Epithelial cell of esophagus (primary cell): ENCODE measurements at regions not wholly inside any gene's neighbourhood (a gene's known extent, or its start where the extent isn't known, plus 50 kb on each side); places are given as distances from the start of the nearest gene placed in this dataset.

Source experiments
- DNase-seq: peaks from one replicate; pipeline ENCODE4 v3.0.0; 2010; ENCODE audit warnings: low read depth
- H3K4me3 ChIP-seq: 2 replicates; pipeline ENCODE4 v1.5.1; 2011; ENCODE audit warnings: mild to moderate bottlenecking, low read length, control low read depth
- TF ChIP-seq, protein P1 (sequence below): IDR thresholded peaks from 2 replicates; pipeline ENCODE4 v1.5.1; 2011; ENCODE audit warnings: low read depth, mild to moderate bottlenecking, low read length, control low read depth, inconsistent platforms; ENCODE audit not compliant: insufficient read depth; ENCODE audit errors: missing control alignments

DNA sequence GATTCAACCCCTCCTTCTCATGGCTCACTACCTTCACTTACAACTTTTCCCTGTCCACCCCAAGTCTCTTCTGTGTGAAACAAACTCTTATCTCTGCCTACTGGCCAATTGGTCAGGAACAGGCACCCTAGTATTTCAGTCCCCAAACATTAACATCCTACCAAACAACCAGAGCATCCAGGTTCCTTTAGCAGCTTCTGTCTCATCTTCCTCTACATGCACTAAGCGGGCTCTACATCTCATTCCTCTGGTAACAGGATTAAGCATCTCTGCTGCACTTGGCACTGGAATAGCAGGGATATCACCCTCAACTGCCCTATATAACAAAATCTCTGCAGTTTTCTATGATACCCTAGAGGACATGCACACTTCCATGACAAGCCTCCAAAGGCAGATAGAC, 116.2 kb downstream of the JRKL start:
- H3K4me3 ChIP-seq, result no peak overlapping the region
- no peak for DNase-seq
- TF ChIP-seq, protein P1, sequence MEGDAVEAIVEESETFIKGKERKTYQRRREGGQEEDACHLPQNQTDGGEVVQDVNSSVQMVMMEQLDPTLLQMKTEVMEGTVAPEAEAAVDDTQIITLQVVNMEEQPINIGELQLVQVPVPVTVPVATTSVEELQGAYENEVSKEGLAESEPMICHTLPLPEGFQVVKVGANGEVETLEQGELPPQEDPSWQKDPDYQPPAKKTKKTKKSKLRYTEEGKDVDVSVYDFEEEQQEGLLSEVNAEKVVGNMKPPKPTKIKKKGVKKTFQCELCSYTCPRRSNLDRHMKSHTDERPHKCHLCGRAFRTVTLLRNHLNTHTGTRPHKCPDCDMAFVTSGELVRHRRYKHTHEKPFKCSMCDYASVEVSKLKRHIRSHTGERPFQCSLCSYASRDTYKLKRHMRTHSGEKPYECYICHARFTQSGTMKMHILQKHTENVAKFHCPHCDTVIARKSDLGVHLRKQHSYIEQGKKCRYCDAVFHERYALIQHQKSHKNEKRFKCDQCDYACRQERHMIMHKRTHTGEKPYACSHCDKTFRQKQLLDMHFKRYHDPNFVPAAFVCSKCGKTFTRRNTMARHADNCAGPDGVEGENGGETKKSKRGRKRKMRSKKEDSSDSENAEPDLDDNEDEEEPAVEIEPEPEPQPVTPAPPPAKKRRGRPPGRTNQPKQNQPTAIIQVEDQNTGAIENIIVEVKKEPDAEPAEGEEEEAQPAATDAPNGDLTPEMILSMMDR, result no peak

DNA sequence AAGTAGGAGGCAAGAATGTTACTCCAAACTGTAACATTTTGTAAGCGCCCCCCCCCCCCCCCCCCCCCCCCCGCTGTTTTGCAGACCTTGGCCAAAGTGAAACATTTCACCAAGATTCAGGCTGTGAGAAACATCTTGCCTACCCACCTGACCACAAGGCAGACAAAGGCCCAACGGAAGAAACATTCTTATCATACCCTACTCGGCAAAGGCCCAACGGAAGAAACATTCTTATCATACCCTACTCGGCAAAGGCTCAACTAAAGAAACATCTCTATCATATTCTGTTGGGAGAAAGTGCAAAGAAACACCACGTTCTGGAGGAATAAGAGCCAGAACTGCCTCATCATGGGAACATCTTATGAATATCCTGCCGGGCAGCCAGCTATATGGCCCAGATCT, 117.1 kb downstream of the JRKL start:
- no peak for DNase-seq
- no peak overlapping the region for H3K4me3 ChIP-seq
- TF ChIP-seq, protein P1, result no peak

DNA sequence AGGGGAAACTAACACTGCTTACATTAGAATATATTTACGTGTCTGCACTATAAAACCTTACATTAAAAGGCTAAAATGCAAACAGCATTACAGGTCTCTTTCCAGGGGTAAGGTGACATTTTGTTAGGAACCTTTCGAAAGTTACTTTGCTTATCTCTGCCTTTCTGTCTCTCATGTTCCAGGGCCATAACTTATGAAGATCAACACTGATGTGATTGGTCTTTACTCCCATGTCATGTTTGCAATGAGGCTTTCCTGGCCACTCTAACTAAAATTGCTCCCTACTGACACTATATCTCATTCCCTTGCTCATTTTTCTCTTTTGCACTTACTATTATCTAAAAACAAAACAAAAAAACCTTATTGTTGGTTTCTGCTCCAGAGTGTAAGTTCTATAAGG, 119.0 kb downstream of the JRKL start:
- H3K4me3 ChIP-seq, result no peak overlapping the region
- DNase-seq, result no peak
- TF ChIP-seq, protein P1, result no peak

DNA sequence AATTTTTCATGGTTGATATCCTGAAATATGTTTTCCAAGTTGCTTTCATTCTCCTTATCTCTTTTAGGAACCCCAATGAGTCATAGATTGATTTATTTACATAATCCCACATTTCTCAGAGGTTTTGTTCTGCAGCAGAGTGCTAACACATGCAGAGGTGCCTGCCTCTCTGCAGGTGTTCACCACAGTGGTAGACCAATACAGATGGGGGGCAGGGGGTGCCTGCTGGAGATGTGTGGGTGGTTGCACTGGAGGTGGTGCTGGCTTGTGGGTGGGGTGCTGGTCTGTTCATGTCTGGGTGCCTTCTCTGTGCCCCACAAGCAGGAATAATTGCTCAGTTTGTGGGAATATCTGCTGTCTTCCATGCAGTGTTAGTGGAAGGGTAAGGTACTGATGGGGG, 131.1 kb downstream of the JRKL start:
- no peak overlapping the region for H3K4me3 ChIP-seq
- no peak for DNase-seq
- TF ChIP-seq, protein P1, result no peak

DNA sequence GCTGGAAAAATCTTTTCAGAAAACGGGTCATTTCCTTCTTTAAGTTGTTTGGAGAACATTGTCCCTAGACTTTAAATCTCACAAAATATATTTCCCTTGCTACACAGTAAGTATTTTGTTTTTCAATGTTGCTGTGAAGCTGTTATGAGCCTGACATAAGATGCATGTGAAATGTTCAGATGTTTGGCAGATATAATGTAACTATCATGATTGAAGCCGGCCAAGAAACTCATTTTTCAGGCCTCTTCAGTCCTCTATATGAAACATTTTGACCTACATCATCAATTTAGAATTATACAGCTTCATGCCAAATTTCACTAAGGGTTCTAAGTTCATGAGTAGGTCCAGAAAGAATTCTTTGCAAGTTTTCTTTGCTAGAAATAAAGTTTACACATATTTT, 133.8 kb downstream of the JRKL start:
- TF ChIP-seq, protein P1, result no peak
- no peak overlapping the region for H3K4me3 ChIP-seq
- no peak for DNase-seq

DNA sequence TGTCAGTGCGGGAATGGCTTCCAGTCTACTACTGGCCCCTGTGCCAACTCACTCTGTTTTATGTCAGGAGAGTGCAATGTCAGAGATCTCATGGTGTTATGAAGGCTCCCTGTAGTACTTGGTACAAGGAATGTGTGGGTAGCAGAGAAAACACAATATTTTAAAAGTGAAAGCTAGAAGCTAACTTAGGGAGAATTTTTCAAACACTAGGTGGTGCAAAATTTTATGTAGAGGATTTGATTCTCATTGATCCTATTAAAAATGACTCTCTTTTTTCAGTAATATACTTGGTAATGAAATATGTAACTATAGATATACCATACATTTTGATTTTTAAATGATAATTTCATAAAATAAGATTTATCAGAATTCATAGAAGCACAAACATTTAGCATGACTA, 134.7 kb downstream of the JRKL start:
- DNase-seq, result no peak
- H3K4me3 ChIP-seq, result no peak overlapping the region
- TF ChIP-seq, protein P1, result no peak

DNA sequence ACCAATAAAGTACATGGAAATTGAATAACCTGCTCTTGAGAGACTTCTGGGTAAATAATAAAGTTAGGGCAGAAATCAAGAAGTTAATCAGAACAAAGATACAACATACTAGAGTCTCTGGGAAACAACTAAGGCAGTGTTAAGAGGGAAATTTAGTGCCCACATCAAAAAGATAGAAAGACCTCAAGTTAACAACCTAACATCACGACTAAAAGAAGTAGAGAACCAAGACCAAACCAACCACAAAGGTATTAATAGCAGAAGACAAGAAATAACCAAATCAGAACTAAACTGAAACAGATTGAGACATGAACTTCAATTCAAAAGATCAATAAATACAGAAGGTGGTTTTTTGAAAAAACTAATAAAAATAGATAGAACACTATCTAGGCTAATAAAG, 140.7 kb downstream of the JRKL start:
- no peak overlapping the region for H3K4me3 ChIP-seq
- no peak for DNase-seq
- TF ChIP-seq, protein P1, result no peak
